Psoas muscle (tissue), 7 donors: ENCODE measurements at regions not wholly inside any gene's neighbourhood (a gene's known extent, or its start where the extent isn't known, plus 50 kb on each side); places are given as distances from the start of the nearest gene placed in this dataset.
"Not testable (repeated sequence)": the region's sequence is repeated elsewhere in the genome, so short reads cannot be mapped to it uniquely, and the experiment has no call there.

ENCODE experiments used
- ATAC-seq, 4 donors: fragments of 200-7000 bp; cut with Tn5 transposase; one replicate each; pipeline ENCODE4 v1.9.1; 2020; ENCODE audit warnings: moderate library complexity in 3 of 4, mild to moderate bottlenecking in 2 of 4
- DNase-seq, 2 donors: peaks; one replicate each; pipeline ENCODE4 v3.0.0-alpha.2; 2020
- H3K27ac ChIP-seq: fragments of 200-600 bp; one replicate; pipeline ENCODE4 v1.8.0; 2022
- H3K27me3 ChIP-seq, 3 donors: fragments of 200-600 bp in 1 of 3; one replicate each; pipeline versions ENCODE4 v1.6.1 to v1.8.0; 2013 to 2022; ENCODE audit warnings: low read length in 2 of 3, mild to moderate bottlenecking in 2 of 3, moderate library complexity in 1 of 3; ENCODE audit not compliant: insufficient read depth in 3 of 3
- H3K36me3 ChIP-seq, 2 donors: fragments of 200-600 bp in 1 of 2; one replicate each; pipeline versions ENCODE4 v1.6.1 to v1.8.0; 2013 to 2022; ENCODE audit warnings: low read depth in 1 of 2, mild to moderate bottlenecking in 1 of 2, moderate library complexity in 1 of 2; ENCODE audit not compliant: insufficient read depth in 1 of 2
- H3K4me1 ChIP-seq: fragments of 200-600 bp; one replicate; pipeline ENCODE4 v1.8.0; 2022
- H3K4me3 ChIP-seq: fragments of 200-600 bp; one replicate; pipeline ENCODE4 v1.8.0; 2022; ENCODE audit warnings: mild to moderate bottlenecking
- H3K9me3 ChIP-seq: fragments of 200-600 bp; one replicate; pipeline ENCODE4 v1.8.0; 2022
- WGBS, 3 donors: extraction: QIAGEN DNeasy Blood & Tissue Kit; methylation state at CpG; one replicate each; pipeline versions ENCODE4 v1.1.6 to v1.1.7; 2013; 5-methylcytosine and 5-hydroxymethylcytosine counted together
- intact Hi-C, 2 donors: fragments of 100-400 bp; cut with DNase I; formaldehyde crosslinking; loops; one replicate each; pipeline versions ENCODE4 v1.11.0 to v1.14.2; 2022
- donor health status: healthy with polysubstance abuse.
- donor health status: DM: no; HTN: no; CAD: no; lungs with moderate emphysema.
- donor health status: Bipolar disorder and iron deficiency.
- donor health status: healthy.
- donor health status: DM: yes; HTN: yes; CAD: no.
- donor health status: DM: no; HTN: no; CAD: no.
- donor health status: DM: yes; HTN: yes; CAD: no.

GRCh38 chrX:3911012-3911411 is 197.6 kb upstream of the PRKX start:
- H3K27me3 ChIP-seq, H3K36me3 ChIP-seq, H3K4me1 ChIP-seq, intact Hi-C loops, H3K4me3 ChIP-seq, H3K9me3 ChIP-seq, DNase-seq, H3K27ac ChIP-seq, ATAC-seq: not testable (repeated sequence)
- no CpG with 5 or more reads among the region's 6 CpGs for WGBS, 3 donors

GRCh38 chrX:3910611-3911010 is 197.2 kb upstream of the PRKX start:
- H3K27ac ChIP-seq, H3K9me3 ChIP-seq, DNase-seq, ATAC-seq, H3K4me1 ChIP-seq, H3K36me3 ChIP-seq, H3K27me3 ChIP-seq, H3K4me3 ChIP-seq, intact Hi-C loops: not testable (repeated sequence)
- WGBS, 3 donors: no CpG with 5 or more reads among the region's 5 CpGs

- intact Hi-C loops, H3K36me3 ChIP-seq, H3K27me3 ChIP-seq, ATAC-seq, H3K9me3 ChIP-seq, H3K4me3 ChIP-seq, H3K27ac ChIP-seq, DNase-seq, H3K4me1 ChIP-seq: not testable (repeated sequence)
- 79% methylated on average over 8 of the region's 19 CpGs; no CpG with 5 or more reads in 2 of the 3 donors for WGBS, 3 donors
Observed at GRCh38 chrX:3905522-3906258, 192.2 kb upstream of the PRKX start.

- WGBS, 3 donors: 96% methylated on average over 3 of the region's 11 CpGs; no CpG with 5 or more reads in 2 of the 3 donors
- peak in 1 of 2 donors; percentile 15 for DNase-seq
- H3K9me3 ChIP-seq, H3K27me3 ChIP-seq, H3K4me3 ChIP-seq, H3K36me3 ChIP-seq, ATAC-seq, H3K4me1 ChIP-seq, intact Hi-C loops, H3K27ac ChIP-seq: not testable (repeated sequence)
Observed at GRCh38 chrX:3902222-3902621, 188.8 kb upstream of the PRKX start.

- H3K4me1 ChIP-seq, H3K27ac ChIP-seq, intact Hi-C loops, H3K9me3 ChIP-seq, ATAC-seq, H3K36me3 ChIP-seq, H3K27me3 ChIP-seq, DNase-seq, H3K4me3 ChIP-seq: not testable (repeated sequence)
- no CpG with 5 or more reads among the region's 4 CpGs for WGBS, 3 donors
Observed at GRCh38 chrX:3896755-3897154, 183.3 kb upstream of the PRKX start.

- 57% methylated on average over 1 of the region's 5 CpGs; no CpG with 5 or more reads in 2 of the 3 donors for WGBS, 3 donors
- ATAC-seq, H3K4me3 ChIP-seq, H3K27me3 ChIP-seq, intact Hi-C loops, H3K9me3 ChIP-seq, DNase-seq, H3K36me3 ChIP-seq, H3K27ac ChIP-seq, H3K4me1 ChIP-seq: not testable (repeated sequence)
Observed at GRCh38 chrX:3882553-3882920, 169.1 kb upstream of the PRKX start.

- peak in 3 of 4 donors; percentile 32 to 58 (median 56) for ATAC-seq
- WGBS, 3 donors: no CpG with 5 or more reads among the region's 91 CpGs
- not testable (repeated sequence) for H3K4me1 ChIP-seq
Observed at GRCh38 chrX:3881898-3882552, 168.6 kb upstream of the PRKX start.

GRCh38 chrX:3881255-3881895 is 167.9 kb upstream of the PRKX start:
- no CpG with 5 or more reads among the region's 63 CpGs for WGBS, 3 donors
- H3K27ac ChIP-seq, H3K4me1 ChIP-seq, H3K27me3 ChIP-seq, intact Hi-C loops, H3K36me3 ChIP-seq, ATAC-seq, DNase-seq, H3K9me3 ChIP-seq, H3K4me3 ChIP-seq: not testable (repeated sequence)

More at GRCh38 chrX:3881898-3882552, 168.6 kb upstream of the PRKX start:
- intact Hi-C loops, H3K27ac ChIP-seq, H3K9me3 ChIP-seq, H3K36me3 ChIP-seq, DNase-seq, H3K27me3 ChIP-seq, H3K4me3 ChIP-seq: not testable (repeated sequence)

GRCh38 chrX:3876393-3876792 is 162.9 kb upstream of the PRKX start:
- H3K27me3 ChIP-seq, ATAC-seq, H3K36me3 ChIP-seq, H3K4me3 ChIP-seq, H3K4me1 ChIP-seq, intact Hi-C loops, DNase-seq, H3K27ac ChIP-seq, H3K9me3 ChIP-seq: not testable (repeated sequence)
- no CpG with 5 or more reads among the region's 28 CpGs for whole genome bisulfite sequencing, 3 donors

- DNase-seq, H3K36me3 ChIP-seq, H3K9me3 ChIP-seq, intact Hi-C loops, H3K4me1 ChIP-seq, H3K4me3 ChIP-seq, H3K27me3 ChIP-seq, ATAC-seq, H3K27ac ChIP-seq: not testable (repeated sequence)
- no CpG with 5 or more reads among the region's 12 CpGs for WGBS, 3 donors
Observed at GRCh38 chrX:3875638-3876037, 162.2 kb upstream of the PRKX start.

GRCh38 chrX:3872226-3872879 is 158.9 kb upstream of the PRKX start:
- ATAC-seq, DNase-seq, H3K9me3 ChIP-seq, H3K4me1 ChIP-seq, intact Hi-C loops, H3K4me3 ChIP-seq, H3K36me3 ChIP-seq, H3K27me3 ChIP-seq, H3K27ac ChIP-seq: not testable (repeated sequence)
- 81 to 88% methylated on average over 5 to 6 of the region's 12 CpGs; no CpG with 5 or more reads in 1 of the 3 donors for WGBS, 3 donors
